MCF 10A (cell line): ENCODE measurements at regions not wholly inside any gene's neighbourhood (a gene's known extent, or its start where the extent isn't known, plus 50 kb on each side); places are given as distances from the start of the nearest gene placed in this dataset.

ENCODE experiments used
- BruUV-seq: library from RNA; stranded (reverse); fragments of 400-500 nt; replicated peaks from 2 replicates; lab custom pipeline; 2021; lab: Mats Ljungman, UMichigan
- CTCF ChIA-PET: fragments of 300-600 bp; sonication (Branson Sonifier 250); formaldehyde crosslinking; extraction: SDS; loops from one replicate; lab custom pipeline; 2021; ENCODE audit warnings: antibody characterized with exemption, inconsistent platforms; lab: Yijun Ruan, JAX
- POLR2A ChIA-PET: fragments of 300-600, 350-650 bp; sonication (Branson Sonifier 250); formaldehyde crosslinking; extraction: SDS; loops from one replicate; lab custom pipeline; 2020; ENCODE audit warnings: antibody characterized with exemption, inconsistent platforms; lab: Yijun Ruan, JAX
- DNase-seq: peaks from one replicate; pipeline ENCODE4 v3.0.0-alpha.2; 2018; ENCODE audit not compliant: unreplicated experiment
- H3K27ac Mint-ChIP-seq: one replicate; pipeline ENCODE4 v1.8.0; 2022; ENCODE audit warnings: mild to moderate bottlenecking, low read depth, mixed read lengths; ENCODE audit not compliant: unreplicated experiment
- H3K27me3 Mint-ChIP-seq: one replicate; pipeline ENCODE4 v1.8.0; 2022; ENCODE audit warnings: mixed read lengths; ENCODE audit not compliant: insufficient read depth, unreplicated experiment
- H3K36me3 Mint-ChIP-seq: one replicate; pipeline ENCODE4 v1.8.0; 2022; ENCODE audit warnings: mild to moderate bottlenecking, moderate library complexity, mixed read lengths; ENCODE audit not compliant: insufficient read depth, unreplicated experiment
- H3K4me1 Mint-ChIP-seq: one replicate; pipeline ENCODE4 v1.8.0; 2022; ENCODE audit warnings: mixed read lengths; ENCODE audit not compliant: insufficient read depth, unreplicated experiment
- H3K4me3 Mint-ChIP-seq: one replicate; pipeline ENCODE4 v1.8.0; 2022; ENCODE audit warnings: mild to moderate bottlenecking, moderate library complexity, mixed read lengths; ENCODE audit not compliant: unreplicated experiment
- H3K9me3 Mint-ChIP-seq: one replicate; pipeline ENCODE4 v1.8.0; 2022; ENCODE audit warnings: mixed read lengths; ENCODE audit not compliant: unreplicated experiment
- CTCF ChIP-seq: fragments of 200-600 bp; IDR thresholded peaks from one replicate; pipeline ENCODE4 v1.8.0; 2022; ENCODE audit warnings: antibody characterized with exemption, mild to moderate bottlenecking; ENCODE audit not compliant: unreplicated experiment
- intact Hi-C: fragments of 100-400 bp; cut with micrococcal nuclease; formaldehyde crosslinking; loops from 2 replicates; pipeline ENCODE4 v1.14.1; 2022

DNA sequence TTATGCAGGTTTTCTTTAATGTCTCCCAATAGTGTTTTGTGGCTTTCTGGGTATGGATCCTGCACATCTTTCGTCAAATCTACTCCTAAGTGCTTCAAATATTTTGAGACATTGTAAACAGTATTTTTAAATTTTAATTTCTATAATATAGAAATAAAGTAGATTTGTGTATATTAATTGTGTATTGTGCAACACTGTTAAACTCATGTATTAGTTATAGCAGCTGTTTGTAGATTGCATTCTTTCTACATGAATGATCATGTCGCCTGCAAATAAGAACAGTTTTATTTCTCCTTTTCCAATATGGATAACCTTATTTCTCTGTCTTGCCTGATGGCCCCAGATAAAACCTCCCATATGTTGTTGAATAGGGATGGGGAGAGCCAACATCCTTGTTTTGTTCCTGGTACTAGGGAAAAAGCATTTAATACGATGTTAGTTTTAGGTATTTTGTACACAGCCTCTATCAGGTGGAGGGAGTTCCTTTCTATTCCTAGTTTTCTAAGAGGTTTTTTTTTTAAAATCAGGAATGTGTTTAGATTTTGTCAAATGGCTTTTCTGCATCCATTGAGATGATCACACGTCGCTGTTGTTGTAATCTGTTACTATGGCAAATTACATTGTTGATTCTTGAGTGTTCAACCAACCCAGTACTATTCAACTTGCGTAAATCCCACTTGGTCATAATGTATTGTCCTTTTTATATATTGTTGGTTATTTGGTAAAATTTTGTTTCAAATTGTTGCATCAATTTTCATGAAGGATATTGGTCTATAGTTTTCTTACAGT lies 71.1 kb upstream of the DGKG start:
- Mint-ChIP-seq H3K27ac (no peak overlapping the region), H3K27me3 (no peaks in the 10 kb centered on the region)

DNA sequence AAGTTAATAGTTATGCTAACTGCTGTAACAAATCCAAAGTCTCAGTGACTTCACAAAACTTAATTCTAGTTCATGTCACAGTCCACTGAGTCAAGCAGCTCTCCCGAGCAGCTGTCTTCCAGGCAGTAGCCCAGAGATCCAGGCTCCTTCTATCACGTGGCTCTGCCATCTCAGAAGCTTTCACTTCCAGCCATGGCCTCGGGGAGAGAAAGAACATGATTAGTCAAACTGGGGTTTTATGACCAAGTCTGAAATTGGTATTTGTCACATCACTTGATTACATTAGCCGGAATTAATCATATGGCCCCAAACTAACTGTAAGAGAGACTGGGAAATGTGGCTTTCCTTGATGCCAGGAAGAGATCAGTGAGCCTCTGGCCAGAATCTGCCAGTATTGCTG lies 70.2 kb upstream of the DGKG start:
- Mint-ChIP-seq H3K4me3 (no peak overlapping the region), H3K4me1 (peaks cover 8% of the 10 kb centered on the region), H3K36me3 (no peaks in the 10 kb centered on the region), H3K9me3 (no peaks in the 10 kb centered on the region), H3K27me3 (no peaks in the 10 kb centered on the region), H3K27ac (no peak overlapping the region)
- TF ChIP-seq CTCF = no peak
- ChIA-PET CTCF (interaction anchor here (0.5 to 1.1 kb wide), 3 partner anchors 8 to 99 kb away, joined by 3 to 4 read pairs (median 4); no protein-coding TSS in a partner anchor), POLR2A (interaction anchor here (0.7 to 1.5 kb wide), 4 partner anchors 10 to 449 kb away, joined by 3 to 5 read pairs (median 3); no protein-coding TSS in a partner anchor)
- DNase-seq = peak; percentile 52
- intact Hi-C loops = no loop called here
- BruUV-seq = no TSS peak

More for the DNA sequence above, 71.1 kb upstream of the DGKG start:
- no peak for TF ChIP-seq CTCF
- no peak overlapping the region for H3K4me3 Mint-ChIP-seq
- intact Hi-C loops = no loop called here
- CTCF ChIA-PET = interaction anchor here (1.1 kb wide), 1 partner anchor 10 kb away, joined by 4 read pairs; no protein-coding TSS in a partner anchor
- no peaks in the 10 kb centered on the region for H3K9me3 Mint-ChIP-seq
- no peaks in the 10 kb centered on the region for H3K36me3 Mint-ChIP-seq
- H3K4me1 Mint-ChIP-seq = peaks cover 8% of the 10 kb centered on the region
- no peak for DNase-seq
- POLR2A ChIA-PET = interaction anchor here (1.2 to 1.5 kb wide), 2 partner anchors 9 to 19 kb away, joined by 3 to 5 read pairs; no protein-coding TSS in a partner anchor
- BruUV-seq = no TSS peak

GRCh38 chr3:186427627-186428281 lies 65.7 kb upstream of the DGKG start:
- BruUV-seq = no TSS peak
- Mint-ChIP-seq H3K4me1 (peaks cover 27% of the 10 kb centered on the region), H3K9me3 (no peaks in the 10 kb centered on the region), H3K27ac (no peak overlapping the region), H3K27me3 (no peaks in the 10 kb centered on the region), H3K36me3 (peaks cover 6% of the 10 kb centered on the region), H3K4me3 (no peak overlapping the region)
- intact Hi-C loops = no loop called here
- POLR2A ChIA-PET = no interaction called here
- CTCF ChIA-PET = no interaction called here
- no peak for TF ChIP-seq CTCF
- DNase-seq = no peak
